CD4-positive, alpha-beta T cell treated with Interferon alpha-2 for 1 hour (primary cell): ENCODE measurements at regions not wholly inside any gene's neighbourhood (a gene's known extent, or its start where the extent isn't known, plus 50 kb on each side); places are given as distances from the start of the nearest gene placed in this dataset.
"Not testable (repeated sequence)": the region's sequence is repeated elsewhere in the genome, so short reads cannot be mapped to it uniquely, and the experiment has no call there.

Experiments used
- DNase-seq, 2 donors: peaks; one replicate each; pipeline ENCODE4 v3.0.0-alpha.2; 2020 to 2022

DNA sequence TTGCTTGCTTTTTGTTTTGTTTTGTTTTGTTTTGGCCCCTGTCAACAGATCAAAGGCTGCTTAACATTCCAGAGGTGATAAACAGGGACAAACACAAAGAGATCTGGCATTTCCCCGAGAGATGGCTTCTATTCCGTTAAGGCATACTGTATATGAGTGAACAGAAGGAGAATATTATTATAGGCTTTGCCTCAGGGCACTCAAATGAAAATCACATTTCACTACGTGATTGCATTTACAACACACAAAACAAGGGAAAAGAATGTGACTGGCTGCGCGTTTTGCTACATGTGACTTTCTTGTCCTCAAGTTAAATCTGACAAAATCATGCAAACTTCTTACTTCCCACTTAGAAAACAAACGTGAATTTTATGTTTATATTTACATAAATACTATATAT lies 1037.9 kb upstream of the DDX18 start:
- no peak for DNase-seq

- no peak for DNase-seq
Observed at GRCh38 chr2:116787848-116788247, 1026.6 kb upstream of the DDX18 start.

DNA sequence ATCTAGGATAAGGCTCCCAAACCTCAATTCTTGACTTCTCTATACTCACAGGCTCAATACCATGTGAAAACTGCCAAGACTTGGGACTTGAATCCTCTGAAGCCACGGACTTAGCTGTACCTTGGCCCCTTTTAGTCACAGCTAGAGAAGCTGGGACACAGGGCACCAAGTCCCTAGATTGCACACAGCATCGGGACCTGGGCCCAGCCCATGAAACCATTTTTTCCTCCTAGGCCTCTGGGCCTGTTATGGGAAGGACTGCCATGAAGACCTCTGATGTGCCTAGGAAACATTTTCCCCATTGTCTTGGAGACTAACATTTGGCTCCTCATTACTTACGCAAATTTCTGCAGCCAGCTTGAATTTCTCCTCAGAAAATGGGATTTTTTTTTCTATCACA lies 1011.8 kb upstream of the DDX18 start:
- DNase-seq: no peak

GRCh38 chr2:116804901-116805300 lies 1009.6 kb upstream of the DDX18 start:
- no peak for DNase-seq

DNA sequence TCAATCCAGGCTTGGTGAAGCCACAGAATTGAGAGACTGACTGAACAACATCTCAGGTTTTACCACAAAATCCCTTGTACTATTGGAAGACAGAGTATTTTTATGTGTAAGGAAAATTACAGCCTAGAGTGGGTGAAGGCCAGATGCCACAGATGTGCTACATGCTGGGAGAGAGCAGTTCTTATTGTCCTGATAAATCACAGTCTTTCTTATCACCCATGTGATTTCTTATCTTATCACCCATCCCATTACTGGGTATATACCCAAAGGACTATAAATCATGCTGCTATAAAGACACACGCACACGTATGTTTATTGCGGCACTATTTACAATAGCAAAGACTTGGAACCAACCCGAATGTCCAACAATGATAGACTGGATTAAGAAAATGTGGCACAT lies 1008.0 kb upstream of the DDX18 start:
- not testable (repeated sequence) for DNase-seq

- no peak for DNase-seq
Observed at GRCh38 chr2:116809109-116809508, 1005.4 kb upstream of the DDX18 start.

DNA sequence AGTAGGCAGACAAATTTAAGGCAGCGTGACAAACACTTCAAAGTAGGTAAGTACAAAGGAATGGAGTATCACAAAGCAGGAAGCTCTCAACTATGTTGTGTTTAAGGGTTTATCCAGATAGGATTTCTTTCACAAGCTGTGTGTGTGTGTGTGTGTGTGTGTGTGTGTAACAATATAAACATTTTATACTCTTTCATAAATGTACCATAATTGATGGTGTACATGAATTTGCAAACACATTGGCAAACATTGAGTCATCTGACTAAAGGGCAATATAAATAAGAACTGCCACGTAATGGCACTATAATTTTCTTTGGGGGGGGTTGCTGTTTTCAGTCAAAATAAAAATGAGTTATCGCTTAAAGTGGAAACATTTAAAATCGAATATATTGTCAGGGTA lies 1004.4 kb upstream of the DDX18 start:
- DNase-seq: no peak

- DNase-seq: no peak
Observed at GRCh38 chr2:116810645-116811044, 1003.8 kb upstream of the DDX18 start.

DNA sequence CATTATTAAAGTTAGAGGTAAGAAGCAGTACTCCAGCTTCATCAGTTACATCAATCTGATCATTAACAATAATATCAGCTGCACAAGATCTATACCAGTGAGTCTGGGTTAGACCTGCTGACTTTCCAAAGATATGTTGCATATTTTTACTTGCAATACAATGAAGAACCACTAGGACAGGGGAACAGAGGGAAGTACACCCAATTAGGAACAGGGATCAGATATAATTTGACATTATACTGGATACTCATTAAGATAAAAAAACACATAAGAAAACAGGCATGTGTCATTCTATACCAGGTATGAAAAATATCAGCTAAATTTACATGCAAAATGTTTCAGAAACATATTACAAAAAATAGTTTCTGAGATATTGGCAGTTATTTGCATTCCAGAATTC lies 995.1 kb upstream of the DDX18 start:
- no peak for DNase-seq

GRCh38 chr2:116820986-116821385 lies 993.5 kb upstream of the DDX18 start:
- no peak for DNase-seq

GRCh38 chr2:116829543-116829942 lies 984.9 kb upstream of the DDX18 start:
- DNase-seq: not testable (repeated sequence)

GRCh38 chr2:116832148-116832547 lies 982.3 kb upstream of the DDX18 start:
- no peak for DNase-seq

DNA sequence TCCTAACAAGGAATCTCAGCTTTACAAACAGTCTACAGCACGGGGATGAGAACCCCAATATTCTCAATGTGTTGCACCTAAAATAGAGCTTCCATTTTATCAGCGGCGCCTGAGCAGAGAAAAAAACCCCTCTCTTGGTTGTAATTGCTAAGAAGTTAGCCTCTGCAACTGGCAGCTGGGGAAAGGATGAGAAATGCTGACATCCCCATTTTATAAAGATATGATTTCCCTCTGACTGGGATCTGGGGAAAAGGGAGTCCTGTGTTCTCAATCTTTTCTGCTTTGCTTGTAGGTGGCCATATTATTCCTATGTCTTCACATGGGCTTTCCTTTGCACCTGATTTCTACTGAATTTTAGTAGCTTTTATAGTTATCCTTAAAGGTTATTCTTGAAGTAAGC lies 981.4 kb upstream of the DDX18 start:
- DNase-seq: no peak

DNA sequence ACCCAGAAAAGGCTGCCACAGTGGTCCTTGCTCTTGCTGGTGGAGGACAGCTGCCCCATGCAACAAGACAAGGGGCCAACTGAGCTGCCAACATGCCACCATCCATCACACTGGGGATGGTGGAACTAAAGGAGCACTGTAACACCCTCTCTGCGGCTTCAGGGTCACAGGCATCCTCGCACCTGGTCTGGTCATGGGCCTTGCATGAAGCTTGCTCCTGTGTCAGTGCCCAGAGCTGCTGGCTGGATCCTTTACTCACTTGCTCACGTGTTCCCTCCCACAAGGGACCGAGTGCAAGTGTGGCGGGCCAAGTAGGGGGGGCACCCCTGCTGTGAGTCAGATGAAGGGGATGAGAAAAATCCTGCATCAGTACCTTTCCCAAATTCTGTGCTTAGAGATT lies 972.3 kb upstream of the DDX18 start:
- DNase-seq: no peak

DNA sequence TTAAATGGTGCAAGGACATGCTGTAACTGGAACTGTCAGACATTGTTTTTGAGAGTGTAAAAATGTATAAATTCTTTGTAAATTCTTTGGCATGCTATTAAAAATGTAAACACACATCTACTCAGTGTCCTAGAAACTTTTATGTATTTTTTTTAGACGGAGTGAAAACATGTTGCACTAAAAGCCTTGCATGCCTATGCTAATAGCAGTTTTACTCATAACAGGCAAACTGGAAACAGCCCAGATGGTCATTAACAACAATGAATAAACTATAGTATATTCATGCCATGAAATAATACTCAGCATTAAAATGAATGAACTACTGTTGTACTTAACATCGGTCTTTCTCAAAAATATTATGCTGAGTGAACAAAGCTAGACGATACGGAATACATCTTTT lies 954.8 kb upstream of the DDX18 start:
- DNase-seq: no peak

GRCh38 chr2:116874021-116874420 lies 940.5 kb upstream of the DDX18 start:
- no peak for DNase-seq

DNA sequence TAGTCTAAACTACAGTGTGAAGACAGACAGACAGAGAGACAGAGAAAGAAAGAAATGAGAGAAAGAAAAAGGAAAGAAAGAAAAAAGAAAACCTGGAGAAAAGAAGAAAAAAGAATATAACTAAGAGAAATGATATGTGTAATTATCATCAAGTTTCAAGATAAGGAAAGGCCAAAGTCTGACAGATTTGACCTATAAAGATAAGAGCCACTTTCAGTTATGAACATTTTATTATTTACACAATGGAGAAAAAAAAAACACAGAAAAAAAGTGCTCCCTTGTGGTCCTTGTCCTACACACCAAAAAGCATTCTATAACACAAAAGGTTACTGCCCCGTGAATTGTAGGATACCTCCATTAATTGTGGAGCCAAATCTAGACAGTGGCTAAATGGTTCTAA lies 937.2 kb upstream of the DDX18 start:
- DNase-seq: no peak

DNA sequence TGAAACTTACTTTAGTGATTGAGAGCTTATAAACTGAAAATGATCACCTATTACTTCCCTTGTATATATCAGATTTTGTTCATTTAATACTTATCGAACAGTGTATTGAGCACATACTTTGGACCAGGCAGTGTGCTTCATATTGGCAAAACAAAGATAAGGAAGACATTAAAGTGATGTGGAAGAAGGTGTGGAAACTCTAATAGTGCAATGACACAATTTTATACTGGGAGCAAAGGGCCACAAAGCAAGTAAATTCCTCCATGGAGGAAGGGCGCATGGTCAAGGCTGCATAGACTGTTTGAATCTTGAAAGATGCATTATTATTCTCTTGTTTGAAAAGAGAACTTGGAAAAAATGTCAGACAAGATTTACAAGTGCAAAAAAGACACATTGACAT lies 936.5 kb upstream of the DDX18 start:
- DNase-seq: no peak

- DNase-seq: no peak
Observed at GRCh38 chr2:116879650-116880160, 934.8 kb upstream of the DDX18 start.

DNA sequence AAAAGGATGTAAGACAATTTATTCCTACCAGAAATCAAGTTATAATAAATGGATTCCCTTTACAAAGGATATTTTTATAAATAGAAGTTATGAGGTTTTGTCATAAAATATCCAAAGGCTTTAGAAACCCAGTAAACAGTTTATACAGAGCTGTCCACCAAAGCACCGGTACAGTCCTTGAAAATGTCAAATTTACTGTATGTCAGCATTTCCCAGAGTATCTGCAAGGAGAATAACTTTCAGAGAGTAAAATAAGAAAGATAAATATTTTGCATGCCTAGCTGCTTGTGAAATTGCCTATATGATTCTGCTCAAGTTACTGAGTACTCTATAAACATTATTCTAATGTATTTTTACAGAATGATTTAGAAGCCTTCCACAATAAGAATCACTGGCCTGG lies 923.3 kb upstream of the DDX18 start:
- no peak for DNase-seq

GRCh38 chr2:116911540-116911939 lies 903.0 kb upstream of the DDX18 start:
- no peak for DNase-seq

GRCh38 chr2:116915673-116916072 lies 898.8 kb upstream of the DDX18 start:
- DNase-seq: no peak

DNA sequence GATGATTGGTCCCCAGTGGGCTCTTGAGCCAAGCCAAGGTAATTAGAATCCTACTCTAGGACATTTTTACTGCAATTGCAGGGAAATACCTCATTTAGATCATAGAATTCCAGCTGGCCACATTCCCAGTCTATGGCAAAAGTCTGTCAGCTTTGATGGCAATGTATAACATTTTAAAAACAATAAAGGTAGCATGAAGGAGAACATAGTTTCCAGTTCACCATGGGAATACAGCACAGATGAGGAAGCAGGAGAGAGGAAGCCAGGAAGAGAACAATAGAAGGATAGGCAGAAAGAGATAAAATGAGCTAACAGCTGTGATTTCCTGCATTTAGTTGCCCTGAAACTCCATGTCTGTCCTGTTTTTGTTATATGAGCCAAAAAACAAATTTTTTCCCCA lies 897.3 kb upstream of the DDX18 start:
- DNase-seq: no peak

GRCh38 chr2:116918574-116918973 lies 895.9 kb upstream of the DDX18 start:
- no peak for DNase-seq

DNA sequence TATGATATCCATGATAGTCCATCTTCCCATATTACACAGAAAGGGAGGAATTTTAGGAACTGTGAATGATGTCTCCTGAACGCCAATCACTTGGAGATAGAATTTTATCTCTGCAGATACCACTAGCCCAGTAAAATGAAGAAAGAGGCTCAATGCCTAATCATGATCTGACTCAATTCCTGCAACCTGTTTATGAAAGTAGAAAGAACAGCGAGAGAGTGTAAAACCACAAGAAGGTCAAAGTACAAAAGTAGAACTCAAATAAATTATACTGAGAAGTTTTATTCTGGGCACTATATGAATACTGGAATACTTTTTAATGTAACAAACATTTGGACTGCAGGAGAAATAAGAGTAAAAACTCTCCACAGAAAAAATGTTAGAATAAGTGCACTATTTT lies 892.1 kb upstream of the DDX18 start:
- no peak for DNase-seq

DNA sequence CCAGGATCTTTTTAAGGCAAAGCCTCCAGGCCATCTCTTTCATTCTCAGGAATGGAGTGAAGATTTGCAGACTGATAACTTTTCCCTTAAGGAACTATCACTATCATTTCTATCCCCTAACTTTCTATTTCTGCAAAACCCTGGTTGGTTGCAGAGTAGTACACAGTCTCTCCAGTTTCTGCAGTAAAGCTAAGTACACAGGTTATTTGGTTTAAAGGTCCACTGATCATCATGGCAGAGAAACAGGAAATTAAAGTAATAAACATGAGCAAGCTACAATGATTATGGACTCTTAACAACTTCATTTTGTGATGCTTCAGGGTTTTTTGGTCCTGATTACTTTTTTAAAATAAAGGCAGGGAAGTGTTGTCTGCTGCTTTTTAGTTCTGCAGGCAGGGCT lies 890.0 kb upstream of the DDX18 start:
- no peak for DNase-seq
